Esophagus squamous epithelium (tissue), 4 donors: ENCODE measurements at regions not wholly inside any gene's neighbourhood (a gene's known extent, or its start where the extent isn't known, plus 50 kb on each side); places are given as distances from the start of the nearest gene placed in this dataset.
"Not testable (repeated sequence)": the region's sequence is repeated elsewhere in the genome, so short reads cannot be mapped to it uniquely, and the experiment has no call there.

Source experiments
- POLR2A ChIP-seq, 4 donors: fragments of 450-650 bp; IDR thresholded peaks; one replicate each; pipeline ENCODE4 v1.6.1; 2017; ENCODE audit warnings: antibody characterized with exemption in 4 of 4, mild to moderate bottlenecking in 4 of 4, moderate library complexity in 3 of 4
- TF ChIP-seq, protein P1 (sequence below), 6 experiments: fragments of 450-650 bp in 4 of 6; fragments of 200-600 bp in 2 of 6; sonication (generic) in 2 of 6; IDR thresholded peaks; one replicate each; pipeline ENCODE4 v1.5.1; 2016 to 2019; ENCODE audit warnings: antibody characterized with exemption in 6 of 6, mild to moderate bottlenecking in 4 of 6, moderate library complexity in 4 of 6

DNA sequence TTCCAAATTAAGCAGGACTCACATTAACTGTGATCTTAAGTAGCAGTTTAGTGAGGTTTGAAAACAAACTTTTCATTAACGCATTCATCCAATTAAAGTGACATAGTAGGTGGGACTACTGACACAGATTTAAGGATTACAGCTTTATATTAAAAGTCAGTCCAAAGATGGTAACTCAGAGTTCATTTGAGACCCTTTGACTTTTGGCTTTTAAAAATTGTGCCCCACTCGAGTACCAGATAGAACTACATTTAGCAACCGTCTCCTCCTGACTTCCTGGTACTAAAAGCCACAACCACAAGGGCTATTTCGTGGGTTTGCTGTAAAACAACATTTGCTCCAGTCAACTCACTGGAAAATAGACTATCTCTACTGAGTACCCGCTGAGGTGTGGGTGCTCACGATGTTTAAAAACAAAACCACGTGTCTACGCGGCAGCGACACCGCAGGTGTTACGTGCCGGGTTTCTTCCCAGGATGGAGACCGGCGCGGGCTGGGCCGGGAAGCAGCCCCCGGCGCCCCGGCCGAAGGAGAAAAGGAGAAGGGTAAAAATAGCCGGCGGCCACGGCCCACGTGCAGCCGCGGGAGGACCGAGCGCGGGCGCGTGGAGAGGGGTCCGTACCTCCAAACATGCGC lies 120.6 kb downstream of the PRR15 start:
- TF ChIP-seq POLR2A (IDR thresholded peaks at IDR 0.05) = not testable (repeated sequence)
- TF ChIP-seq, protein P1, sequence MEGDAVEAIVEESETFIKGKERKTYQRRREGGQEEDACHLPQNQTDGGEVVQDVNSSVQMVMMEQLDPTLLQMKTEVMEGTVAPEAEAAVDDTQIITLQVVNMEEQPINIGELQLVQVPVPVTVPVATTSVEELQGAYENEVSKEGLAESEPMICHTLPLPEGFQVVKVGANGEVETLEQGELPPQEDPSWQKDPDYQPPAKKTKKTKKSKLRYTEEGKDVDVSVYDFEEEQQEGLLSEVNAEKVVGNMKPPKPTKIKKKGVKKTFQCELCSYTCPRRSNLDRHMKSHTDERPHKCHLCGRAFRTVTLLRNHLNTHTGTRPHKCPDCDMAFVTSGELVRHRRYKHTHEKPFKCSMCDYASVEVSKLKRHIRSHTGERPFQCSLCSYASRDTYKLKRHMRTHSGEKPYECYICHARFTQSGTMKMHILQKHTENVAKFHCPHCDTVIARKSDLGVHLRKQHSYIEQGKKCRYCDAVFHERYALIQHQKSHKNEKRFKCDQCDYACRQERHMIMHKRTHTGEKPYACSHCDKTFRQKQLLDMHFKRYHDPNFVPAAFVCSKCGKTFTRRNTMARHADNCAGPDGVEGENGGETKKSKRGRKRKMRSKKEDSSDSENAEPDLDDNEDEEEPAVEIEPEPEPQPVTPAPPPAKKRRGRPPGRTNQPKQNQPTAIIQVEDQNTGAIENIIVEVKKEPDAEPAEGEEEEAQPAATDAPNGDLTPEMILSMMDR (IDR thresholded peaks at IDR 0.05) = not testable (repeated sequence)
